Fibroblast of skin of back (primary cell): ENCODE measurements at regions not wholly inside any gene's neighbourhood (a gene's known extent, or its start where the extent isn't known, plus 50 kb on each side); places are given as distances from the start of the nearest gene placed in this dataset.
"Not testable (repeated sequence)": the region's sequence is repeated elsewhere in the genome, so short reads cannot be mapped to it uniquely, and the experiment has no call there.

ENCODE experiments used
- DNase-seq: peaks from one replicate; pipeline ENCODE4 v3.0.0-alpha.2; 2013

DNA sequence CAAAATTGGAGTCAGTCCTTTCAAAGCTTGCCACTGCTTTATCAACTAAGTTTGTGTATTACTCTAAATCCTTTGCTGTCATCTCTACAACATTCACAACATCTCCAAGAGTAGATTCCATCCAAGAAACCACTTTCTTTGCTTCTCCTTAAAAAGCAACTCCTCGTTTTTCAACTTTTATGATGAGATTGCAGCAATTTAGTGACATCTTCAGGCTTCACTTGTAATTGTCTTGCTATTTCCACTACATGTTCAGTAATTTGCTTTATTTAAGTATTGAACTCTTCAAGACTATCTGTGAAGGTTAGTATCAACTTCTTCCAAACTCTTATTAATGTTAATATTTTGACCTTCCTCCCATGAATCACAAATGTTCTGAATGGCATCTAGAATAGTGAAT is 747.9 kb downstream of the TMTC2 start:
- no peak for DNase-seq

DNA sequence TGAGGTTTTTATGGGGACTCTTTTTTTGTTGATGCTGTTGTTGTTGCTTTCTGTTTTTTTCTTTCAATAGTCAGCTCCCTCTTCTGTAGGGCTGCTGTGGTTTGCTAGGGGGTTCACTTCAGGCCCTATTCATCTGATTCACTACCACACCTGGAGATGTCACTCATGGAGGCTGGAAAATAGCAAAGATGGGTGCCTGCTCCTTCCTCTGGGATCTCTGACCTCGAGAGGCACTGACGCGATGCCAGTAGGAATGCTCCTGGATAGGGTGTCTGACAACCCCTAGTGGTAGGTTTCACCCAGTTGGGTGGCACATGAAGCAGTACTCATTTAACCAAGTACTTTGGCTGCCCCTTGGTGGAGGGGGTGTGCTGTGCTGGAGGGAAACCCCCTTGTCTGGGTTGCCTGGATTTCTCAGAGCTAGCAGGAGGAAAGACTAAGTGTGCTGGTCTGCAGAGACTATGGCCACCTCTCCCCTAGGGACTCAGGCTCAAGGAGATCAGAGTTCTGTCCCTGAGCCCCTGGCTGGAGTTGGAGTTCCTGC is 745.5 kb downstream of the TMTC2 start:
- no peak for DNase-seq

DNA sequence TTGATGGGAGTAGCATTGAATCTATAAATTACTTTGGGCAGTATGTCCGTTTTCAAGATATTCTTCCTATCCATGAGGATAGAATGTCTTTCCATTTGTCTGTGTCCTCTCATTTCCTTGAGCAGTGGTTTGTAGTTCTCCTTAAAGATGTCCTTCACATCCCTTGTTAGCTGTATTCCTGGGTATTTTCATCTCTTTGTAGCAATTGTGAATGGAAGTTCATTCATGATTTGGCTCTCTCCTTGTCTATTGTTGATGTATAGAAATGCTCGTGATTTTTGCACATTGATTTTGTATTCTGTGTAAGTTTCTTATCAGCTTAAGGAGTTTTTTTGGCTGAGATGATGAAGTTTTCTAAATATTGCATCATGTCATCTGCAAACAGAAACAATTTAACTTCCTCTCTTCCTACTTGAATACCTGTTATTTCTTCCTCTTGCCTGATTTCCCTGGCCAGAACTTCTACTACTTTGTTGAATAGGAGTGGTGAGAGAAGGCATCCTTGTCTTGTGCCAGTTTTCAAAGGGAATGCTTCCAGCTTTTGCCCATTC is 741.0 kb downstream of the TMTC2 start:
- DNase-seq = not testable (repeated sequence)

DNA sequence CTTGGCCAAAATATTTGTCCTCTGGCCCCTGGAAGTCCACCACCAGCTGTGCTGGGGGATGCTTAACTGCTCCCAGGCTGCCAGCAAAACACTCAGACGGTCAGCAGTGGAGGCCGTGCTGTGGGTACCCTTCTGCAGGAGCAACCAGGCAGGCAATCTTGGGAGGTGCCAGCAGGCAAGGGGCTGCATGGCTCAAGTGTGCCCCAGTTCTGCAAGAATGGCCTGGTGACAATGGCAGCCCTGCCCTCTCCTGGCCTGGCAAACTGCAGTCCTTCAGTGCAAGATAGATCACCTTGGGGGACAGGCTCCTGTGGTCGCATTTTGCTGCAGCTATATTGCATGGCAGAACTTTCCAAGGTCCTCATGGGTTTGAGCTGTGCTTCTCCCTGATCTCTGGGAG is 728.3 kb downstream of the TMTC2 start:
- no peak for DNase-seq

DNA sequence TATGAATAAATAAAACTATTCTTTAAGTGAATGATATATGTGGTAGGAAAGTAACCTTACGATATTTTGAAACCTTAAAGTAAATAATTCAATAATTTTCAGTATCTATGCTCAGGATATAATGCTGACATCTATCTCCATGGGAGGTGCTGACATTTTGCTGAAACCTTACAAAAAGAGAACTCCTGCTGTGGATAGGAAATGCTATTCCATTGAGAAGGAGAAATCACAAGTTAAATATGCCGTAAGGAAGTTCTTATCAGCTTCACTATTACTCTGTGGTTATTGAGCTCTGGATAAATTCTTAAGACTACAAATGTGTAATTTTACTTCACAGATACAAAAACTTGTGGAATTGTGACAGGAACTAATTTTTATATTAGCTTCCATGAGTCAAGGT is 722.1 kb downstream of the TMTC2 start:
- peak; percentile 67 for DNase-seq

DNA sequence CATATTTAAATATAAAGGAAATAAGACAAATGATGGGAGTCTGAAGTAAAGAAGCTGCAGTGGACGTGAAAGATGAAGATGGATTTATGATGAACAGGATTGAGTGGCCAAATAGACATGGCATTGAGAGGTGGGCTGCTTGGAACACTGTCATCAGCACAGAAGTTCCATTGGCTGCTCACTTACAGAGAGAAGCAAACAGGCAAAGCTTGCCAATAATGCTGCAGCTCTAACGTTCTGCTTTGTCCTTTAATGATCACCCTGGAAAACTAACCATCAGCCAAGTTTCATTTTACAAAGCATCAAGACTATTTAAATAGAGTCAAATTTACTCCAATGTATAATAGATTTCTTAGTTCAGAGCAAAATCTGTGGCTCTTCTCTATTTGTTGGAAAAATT is 721.4 kb downstream of the TMTC2 start:
- DNase-seq = no peak

DNA sequence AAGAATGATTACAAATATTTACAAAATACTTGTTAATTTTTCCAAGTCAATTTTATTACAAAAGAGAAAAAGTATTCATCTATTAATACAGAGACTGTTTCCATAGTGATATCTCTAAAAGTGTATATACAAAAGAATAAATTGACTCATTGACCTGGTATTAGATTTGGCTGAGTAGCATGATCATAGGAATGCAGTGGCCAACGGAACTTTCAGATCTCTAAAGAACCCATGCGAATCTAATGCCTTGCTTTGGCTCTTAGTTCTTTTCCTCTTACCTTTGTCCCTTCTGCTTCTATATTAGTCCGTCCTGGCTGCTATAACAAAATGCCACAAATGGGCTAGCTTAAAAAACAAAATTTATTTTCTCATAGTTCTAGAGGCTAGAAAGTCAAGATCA is 717.8 kb downstream of the TMTC2 start:
- DNase-seq = peak; percentile 31

DNA sequence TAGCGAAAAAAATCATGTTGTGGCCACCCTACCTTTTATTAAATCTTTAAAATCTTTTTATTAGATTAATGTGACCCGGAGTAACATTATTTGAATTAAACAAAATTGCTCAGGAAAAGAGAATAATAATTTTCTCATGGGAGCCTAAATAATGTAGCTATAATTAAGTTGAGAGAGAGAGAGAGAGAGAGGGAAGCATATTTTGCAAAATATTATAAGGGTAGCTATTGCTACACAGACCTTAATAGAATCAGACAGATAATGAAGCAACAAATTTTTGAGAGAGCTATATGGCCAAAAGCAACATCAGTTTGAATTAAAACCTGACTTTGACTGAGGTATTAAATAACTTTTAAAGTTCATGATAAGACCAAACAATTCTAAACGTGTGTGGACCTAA is 703.5 kb downstream of the TMTC2 start:
- no peak for DNase-seq

GRCh38 chr12:83389237-83389996 is 702.7 kb downstream of the TMTC2 start:
- no peak for DNase-seq

DNA sequence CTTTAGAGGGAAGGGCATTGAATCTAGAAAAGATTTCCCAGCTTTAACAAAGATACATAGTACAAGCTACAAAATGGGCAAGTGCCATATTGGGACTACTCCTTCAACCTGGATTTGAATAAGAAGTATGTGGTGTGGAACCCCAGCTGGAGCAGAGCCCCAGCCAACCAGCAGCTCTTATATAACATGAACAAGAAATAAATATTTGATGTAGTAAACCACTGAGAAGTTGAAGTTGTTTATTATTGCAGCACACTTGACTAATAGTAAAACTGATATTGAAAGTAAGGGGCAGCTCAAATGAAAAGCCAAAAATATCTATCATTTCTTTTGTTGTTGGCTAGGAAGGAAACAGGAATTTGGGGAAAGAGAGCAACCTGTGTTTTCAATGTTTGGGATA is 701.8 kb downstream of the TMTC2 start:
- no peak for DNase-seq

GRCh38 chr12:83386527-83387264 is 700.0 kb downstream of the TMTC2 start:
- DNase-seq = no peak

DNA sequence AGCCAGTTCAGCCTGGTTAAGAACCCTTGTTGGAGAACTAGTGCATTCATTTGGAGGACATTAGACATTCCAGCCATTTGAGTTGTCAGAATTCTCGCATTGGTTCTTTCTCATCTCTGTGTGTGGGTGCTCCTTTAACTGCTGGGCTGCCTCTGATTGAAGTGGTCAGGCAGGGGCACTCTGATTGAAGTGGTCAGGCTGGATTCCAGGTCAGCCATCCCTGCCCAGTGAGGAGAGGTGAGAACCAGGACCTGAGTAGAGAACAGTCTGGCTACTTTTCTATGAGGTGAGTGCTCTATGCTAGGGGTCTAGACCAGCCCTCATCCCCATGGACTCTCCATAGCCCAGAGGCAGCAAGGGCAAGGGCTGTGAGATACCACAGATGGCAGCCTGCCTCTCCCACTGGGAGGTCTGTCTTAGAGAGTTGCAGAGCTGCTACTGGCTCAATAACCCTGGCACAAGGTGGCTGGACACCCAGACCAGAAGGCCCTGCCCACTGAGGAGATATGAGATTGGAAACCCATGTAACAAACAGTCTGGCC is 691.6 kb downstream of the TMTC2 start:
- DNase-seq = no peak

DNA sequence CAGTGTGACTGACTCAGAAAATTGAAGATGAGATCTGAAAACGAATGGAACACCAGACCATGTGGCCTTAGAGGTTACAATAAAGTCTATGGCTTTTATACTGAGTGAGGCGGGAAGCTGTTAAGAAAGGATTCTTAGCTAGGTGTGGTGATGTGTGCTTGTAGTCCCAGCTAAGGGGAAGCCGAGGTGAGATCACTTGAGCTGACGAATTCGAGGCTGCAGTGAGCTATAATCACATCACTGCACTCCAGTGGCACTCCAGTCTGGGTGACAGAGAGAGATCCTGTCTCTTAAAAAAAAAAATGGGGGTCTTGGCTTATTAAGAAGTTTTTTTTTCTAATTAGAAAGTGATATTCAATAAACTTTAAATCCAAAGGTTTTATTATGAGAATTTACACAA is 678.6 kb downstream of the TMTC2 start:
- no peak for DNase-seq

GRCh38 chr12:83361475-83361874 is 674.8 kb downstream of the TMTC2 start:
- no peak for DNase-seq

GRCh38 chr12:83361071-83361470 is 674.4 kb downstream of the TMTC2 start:
- DNase-seq = no peak

DNA sequence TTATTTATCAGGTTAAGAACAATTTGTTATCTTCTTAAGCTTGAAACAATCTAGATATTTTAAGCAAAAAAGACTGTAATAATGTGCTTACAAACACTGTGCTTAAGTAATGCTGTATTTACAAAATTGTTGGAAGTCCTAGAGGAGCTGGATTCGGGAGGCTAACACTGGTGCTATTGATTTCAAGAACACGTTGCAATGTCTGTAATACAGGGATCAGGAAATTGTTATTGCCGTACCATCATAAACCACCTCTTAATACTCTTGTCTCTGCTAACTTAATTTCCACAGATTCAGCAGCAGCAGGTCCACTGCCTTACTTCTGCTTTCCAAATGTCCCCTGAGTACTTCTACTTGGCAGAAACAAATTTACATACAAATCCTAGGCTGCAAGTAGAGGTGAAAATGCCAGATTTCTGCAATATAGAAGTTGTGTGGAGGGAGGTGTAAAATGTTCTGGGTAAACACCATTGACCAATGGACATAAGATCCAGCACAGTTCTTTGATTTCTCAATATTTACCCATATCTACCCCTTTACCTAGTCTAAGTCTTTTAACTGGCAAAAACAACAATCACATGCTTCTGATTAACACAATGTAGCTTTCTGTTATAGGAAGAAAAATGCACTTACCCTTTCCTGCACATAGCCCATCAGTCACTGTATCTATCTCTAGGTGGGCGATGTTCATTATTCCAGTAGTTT is 663.4 kb downstream of the TMTC2 start:
- no peak for DNase-seq

- no peak for DNase-seq
Observed at GRCh38 chr12:83346333-83346732, 659.6 kb downstream of the TMTC2 start.

DNA sequence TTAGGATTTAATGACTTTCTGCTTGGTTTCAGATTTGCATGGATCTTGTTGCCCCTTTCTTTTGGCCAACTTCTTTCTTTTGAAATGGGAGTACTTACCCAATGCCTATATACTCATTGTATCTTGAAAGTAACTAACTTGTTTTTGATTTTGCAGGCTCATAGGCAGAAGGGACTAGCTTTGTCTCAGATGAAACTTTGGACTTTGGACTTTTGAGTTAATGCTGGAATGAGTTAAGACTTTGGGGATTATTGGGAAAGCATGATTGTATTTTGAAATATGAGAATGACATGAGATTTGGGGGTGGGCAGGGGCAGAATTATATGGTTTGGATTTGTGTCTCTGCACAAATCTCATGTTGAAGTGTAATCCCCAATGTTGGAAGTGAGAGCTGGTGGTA is 657.1 kb downstream of the TMTC2 start:
- DNase-seq = no peak

GRCh38 chr12:83335748-83336147 is 649.0 kb downstream of the TMTC2 start:
- DNase-seq = no peak

GRCh38 chr12:83326666-83327065 is 640.0 kb downstream of the TMTC2 start:
- DNase-seq = no peak

GRCh38 chr12:83323866-83324265 is 637.2 kb downstream of the TMTC2 start:
- no peak for DNase-seq

DNA sequence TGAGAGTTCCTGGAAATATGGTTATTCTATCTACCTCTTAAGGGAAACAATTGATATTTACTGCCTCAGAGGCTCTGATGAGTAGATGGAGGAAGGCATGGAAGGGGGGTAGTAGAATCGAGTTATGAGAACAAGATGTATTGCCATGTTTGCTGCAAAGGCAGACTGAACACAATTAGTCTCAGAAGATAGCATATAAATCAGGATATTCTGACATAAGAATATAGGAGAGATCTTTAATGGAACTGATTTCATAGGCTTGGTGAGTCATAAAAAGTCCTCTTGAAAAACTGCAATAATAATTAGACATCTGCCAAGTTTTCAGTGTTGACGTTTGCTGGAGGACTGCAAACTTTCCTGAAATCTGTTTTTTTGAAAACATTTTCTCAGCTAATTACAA is 636.1 kb downstream of the TMTC2 start:
- no peak for DNase-seq

- DNase-seq = no peak
Observed at GRCh38 chr12:83321971-83322370, 635.3 kb downstream of the TMTC2 start.
